ENCODE measurements at regions not wholly inside any gene's neighbourhood (a gene's known extent, or its start where the extent isn't known, plus 50 kb on each side); places are given as distances from the start of the nearest gene placed in this dataset.

DNA sequence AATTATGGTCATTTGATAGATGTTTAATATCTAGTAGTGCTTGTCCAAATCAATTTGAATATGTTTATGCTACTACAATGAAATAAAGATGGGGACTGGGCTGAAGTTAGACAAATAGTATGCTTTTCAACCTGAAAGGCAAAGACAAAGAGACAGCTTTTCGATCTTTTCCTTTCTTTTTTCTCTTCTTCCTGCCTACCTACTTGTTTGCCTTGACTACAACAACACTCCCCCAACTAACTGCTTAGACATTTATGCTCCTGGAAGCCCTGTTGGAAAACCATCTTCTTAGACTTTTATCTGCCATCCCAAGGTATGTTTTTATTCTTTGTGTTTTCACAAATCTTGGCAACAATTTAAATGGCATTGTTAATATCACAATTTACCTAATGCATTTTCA is 374.4 kb upstream of the DDI1 start:
- TF ChIP-seq, protein P1, sequence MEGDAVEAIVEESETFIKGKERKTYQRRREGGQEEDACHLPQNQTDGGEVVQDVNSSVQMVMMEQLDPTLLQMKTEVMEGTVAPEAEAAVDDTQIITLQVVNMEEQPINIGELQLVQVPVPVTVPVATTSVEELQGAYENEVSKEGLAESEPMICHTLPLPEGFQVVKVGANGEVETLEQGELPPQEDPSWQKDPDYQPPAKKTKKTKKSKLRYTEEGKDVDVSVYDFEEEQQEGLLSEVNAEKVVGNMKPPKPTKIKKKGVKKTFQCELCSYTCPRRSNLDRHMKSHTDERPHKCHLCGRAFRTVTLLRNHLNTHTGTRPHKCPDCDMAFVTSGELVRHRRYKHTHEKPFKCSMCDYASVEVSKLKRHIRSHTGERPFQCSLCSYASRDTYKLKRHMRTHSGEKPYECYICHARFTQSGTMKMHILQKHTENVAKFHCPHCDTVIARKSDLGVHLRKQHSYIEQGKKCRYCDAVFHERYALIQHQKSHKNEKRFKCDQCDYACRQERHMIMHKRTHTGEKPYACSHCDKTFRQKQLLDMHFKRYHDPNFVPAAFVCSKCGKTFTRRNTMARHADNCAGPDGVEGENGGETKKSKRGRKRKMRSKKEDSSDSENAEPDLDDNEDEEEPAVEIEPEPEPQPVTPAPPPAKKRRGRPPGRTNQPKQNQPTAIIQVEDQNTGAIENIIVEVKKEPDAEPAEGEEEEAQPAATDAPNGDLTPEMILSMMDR (IDR thresholded peaks at IDR 0.05; ENCODE audit: extremely low read depth, low read depth, low read length), result no peak
- no peaks in the 10 kb centered on the region for H4K20me1 ChIP-seq (ENCODE audit: insufficient read depth, low read length)
- H2AFZ ChIP-seq (ENCODE audit: low read length), result no peak overlapping the region
- H3K4me3 ChIP-seq (ENCODE audit: insufficient read depth, low read length), result no peak overlapping the region
- no peaks in the 10 kb centered on the region for H3K4me1 ChIP-seq (ENCODE audit: insufficient read depth, low read length)
- H3K9me3 ChIP-seq (ENCODE audit: low read depth, low read length), result no peaks in the 10 kb centered on the region
- DNase-seq (ENCODE audit: insufficient read length, low spot score, missing footprints), result no peak
- H3K4me2 ChIP-seq (ENCODE audit: insufficient read depth, low read length), result no peak overlapping the region
- H3K36me3 ChIP-seq (ENCODE audit: insufficient read depth, low read length), result no peaks in the 10 kb centered on the region
- no peaks in the 10 kb centered on the region for H3K79me2 ChIP-seq (ENCODE audit: insufficient read depth, low read length)
- no peaks in the 10 kb centered on the region for H3K27me3 ChIP-seq (ENCODE audit: insufficient read depth, low read length)
- no peak overlapping the region for H3K27ac ChIP-seq (ENCODE audit: low read depth, low read length)

DNA sequence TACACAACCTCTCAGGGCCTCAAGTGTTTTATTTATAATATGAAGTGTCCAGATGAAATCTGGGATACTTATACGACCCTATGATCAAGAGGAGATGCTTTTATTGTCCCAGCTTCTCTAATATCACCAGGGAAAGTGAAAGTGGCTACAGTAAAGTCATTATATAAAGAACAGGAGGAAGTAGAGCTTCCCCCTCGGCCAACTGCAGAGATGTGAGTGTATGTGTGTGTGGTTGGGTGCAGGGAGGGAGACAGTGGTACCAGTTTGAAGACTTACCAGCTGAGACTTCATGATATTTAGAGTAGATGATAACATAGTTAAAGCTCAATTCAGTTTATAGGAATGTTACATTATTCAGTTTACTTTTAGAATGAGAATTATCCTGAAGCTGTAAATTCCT is 373.6 kb upstream of the DDI1 start:
- Histone ChIP-seq H3K27me3 (ENCODE audit: insufficient read depth, low read length) (no peaks in the 10 kb centered on the region), H3K9me3 (ENCODE audit: low read depth, low read length) (no peaks in the 10 kb centered on the region), H3K4me2 (ENCODE audit: insufficient read depth, low read length) (no peak overlapping the region), H3K27ac (ENCODE audit: low read depth, low read length) (no peak overlapping the region), H2AFZ (ENCODE audit: low read length) (peak overlapping the region; percentile 26), H3K36me3 (ENCODE audit: insufficient read depth, low read length) (no peaks in the 10 kb centered on the region), H3K4me1 (ENCODE audit: insufficient read depth, low read length) (no peaks in the 10 kb centered on the region), H4K20me1 (ENCODE audit: insufficient read depth, low read length) (no peaks in the 10 kb centered on the region), H3K4me3 (ENCODE audit: insufficient read depth, low read length) (no peak overlapping the region), H3K79me2 (ENCODE audit: insufficient read depth, low read length) (no peaks in the 10 kb centered on the region)
- DNase-seq (ENCODE audit: insufficient read length, low spot score, missing footprints), result no peak
- TF ChIP-seq, protein P1 (IDR thresholded peaks at IDR 0.05; ENCODE audit: extremely low read depth, low read depth, low read length), result no peak

DNA sequence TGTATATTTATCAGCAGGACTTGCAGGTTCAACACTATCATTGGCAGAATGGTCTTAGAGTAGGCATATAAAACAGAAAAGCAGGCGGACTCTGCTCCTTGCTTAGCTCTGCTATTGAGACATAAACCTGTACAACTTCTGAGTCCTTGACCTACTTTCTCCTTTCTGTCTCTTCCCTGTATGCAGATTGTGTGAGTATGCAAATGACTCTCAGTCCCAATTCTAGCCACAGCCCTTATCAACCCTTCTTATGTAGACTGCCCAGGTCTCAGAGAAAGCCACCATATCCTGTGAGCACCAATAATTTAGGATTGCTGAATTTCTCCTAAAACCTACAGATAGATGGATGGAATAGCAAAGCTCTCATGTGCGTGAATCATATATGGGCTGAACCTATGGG is 367.6 kb upstream of the DDI1 start:
- no peaks in the 10 kb centered on the region for H3K36me3 ChIP-seq (ENCODE audit: insufficient read depth, low read length)

DNA sequence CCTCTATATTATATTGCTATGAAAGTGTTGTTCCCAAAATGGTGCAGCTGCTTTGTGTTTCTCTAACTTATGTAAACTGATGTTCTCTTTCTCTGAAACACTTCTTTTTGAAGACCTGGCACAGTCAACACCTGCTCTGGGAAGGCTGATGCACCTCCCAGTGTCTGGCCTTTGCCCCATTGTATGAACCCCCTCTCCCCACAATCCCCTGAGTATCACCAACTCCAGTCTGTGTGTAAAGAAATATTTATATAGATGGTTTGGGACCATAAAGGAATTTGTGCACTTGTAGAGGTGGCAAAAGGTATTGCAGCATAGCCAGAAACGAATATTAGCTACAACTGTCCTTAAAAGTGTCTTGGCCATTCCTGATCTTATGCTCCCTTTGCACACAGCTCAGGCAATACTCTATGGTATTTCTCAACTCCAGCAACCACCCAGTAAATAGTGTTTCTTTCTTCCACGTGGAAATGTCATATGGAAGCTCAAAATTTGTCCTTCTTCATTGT is 365.2 kb upstream of the DDI1 start:
- H4K20me1 ChIP-seq (ENCODE audit: insufficient read depth, low read length), result no peaks in the 10 kb centered on the region
- TF ChIP-seq, protein P1 (IDR thresholded peaks at IDR 0.05; ENCODE audit: extremely low read depth, low read depth, low read length), result peak; percentile 22
- no peaks in the 10 kb centered on the region for H3K27me3 ChIP-seq (ENCODE audit: insufficient read depth, low read length)

More for the DNA sequence above, 367.6 kb upstream of the DDI1 start:
- no peak overlapping the region for H3K27ac ChIP-seq (ENCODE audit: low read depth, low read length)
- H3K79me2 ChIP-seq (ENCODE audit: insufficient read depth, low read length), result no peaks in the 10 kb centered on the region
- no peaks in the 10 kb centered on the region for H3K4me1 ChIP-seq (ENCODE audit: insufficient read depth, low read length)
- TF ChIP-seq, protein P1 (IDR thresholded peaks at IDR 0.05; ENCODE audit: extremely low read depth, low read depth, low read length), result no peak
- DNase-seq (ENCODE audit: insufficient read length, low spot score, missing footprints), result no peak
- no peaks in the 10 kb centered on the region for H4K20me1 ChIP-seq (ENCODE audit: insufficient read depth, low read length)
- no peaks in the 10 kb centered on the region for H3K9me3 ChIP-seq (ENCODE audit: low read depth, low read length)
- H3K4me3 ChIP-seq (ENCODE audit: insufficient read depth, low read length), result no peak overlapping the region
- no peak overlapping the region for H3K4me2 ChIP-seq (ENCODE audit: insufficient read depth, low read length)
- H2AFZ ChIP-seq (ENCODE audit: low read length), result no peak overlapping the region
- no peaks in the 10 kb centered on the region for H3K27me3 ChIP-seq (ENCODE audit: insufficient read depth, low read length)

More for the DNA sequence above, 365.2 kb upstream of the DDI1 start:
- H3K4me1 ChIP-seq (ENCODE audit: insufficient read depth, low read length), result no peaks in the 10 kb centered on the region
- no peaks in the 10 kb centered on the region for H3K9me3 ChIP-seq (ENCODE audit: low read depth, low read length)
- H3K79me2 ChIP-seq (ENCODE audit: insufficient read depth, low read length), result no peaks in the 10 kb centered on the region
- no peaks in the 10 kb centered on the region for H3K36me3 ChIP-seq (ENCODE audit: insufficient read depth, low read length)
- no peak overlapping the region for H3K4me2 ChIP-seq (ENCODE audit: insufficient read depth, low read length)
- no peak overlapping the region for H3K27ac ChIP-seq (ENCODE audit: low read depth, low read length)
- H2AFZ ChIP-seq (ENCODE audit: low read length), result no peak overlapping the region
- no peak overlapping the region for H3K4me3 ChIP-seq (ENCODE audit: insufficient read depth, low read length)
- no peak for DNase-seq (ENCODE audit: insufficient read length, low spot score, missing footprints)
